Heart left ventricle (tissue), 16 donors: ENCODE measurements at regions not wholly inside any gene's neighbourhood (a gene's known extent, or its start where the extent isn't known, plus 50 kb on each side); places are given as distances from the start of the nearest gene placed in this dataset.

Experiments
- ATAC-seq, 4 donors: fragments of 200-7000 bp; cut with Tn5 transposase; one replicate each; pipeline ENCODE4 v1.9.1; 2020 to 2022; ENCODE audit warnings: moderate library complexity in 4 of 4, mild to moderate bottlenecking in 3 of 4, moderate number of reproducible peaks in 1 of 4
- DNase-seq, 5 donors: peaks; one replicate each; pipeline ENCODE4 v3.0.0-alpha.2; 2020
- H3K27ac ChIP-seq, 12 donors: fragments of 200-600 bp; sonication (generic) in 4 of 12; one replicate each; pipeline versions ENCODE4 v1.5.0 to v1.8.0; 2016 to 2022; ENCODE audit warnings: mild to moderate bottlenecking in 2 of 12
- H3K27me3 ChIP-seq, 9 donors: fragments of 200-600 bp; sonication (generic) in 2 of 9; one replicate each; pipeline versions ENCODE4 v1.5.1 to v1.8.0; 2016 to 2022; ENCODE audit warnings: mild to moderate bottlenecking in 3 of 9
- H3K36me3 ChIP-seq, 9 donors: fragments of 200-600 bp; sonication (generic) in 2 of 9; one replicate each; pipeline versions ENCODE4 v1.5.0 to v1.8.0; 2018 to 2022; ENCODE audit warnings: mild to moderate bottlenecking in 2 of 9
- H3K4me1 ChIP-seq, 12 donors: fragments of 200-600 bp; sonication (generic) in 4 of 12; one replicate each; pipeline versions ENCODE4 v1.5.0 to v1.8.0; 2016 to 2022; ENCODE audit warnings: mild to moderate bottlenecking in 3 of 12
- H3K4me3 ChIP-seq, 12 donors: fragments of 200-600 bp; sonication (generic) in 4 of 12; one replicate each; pipeline versions ENCODE4 v1.5.0 to v1.8.0; 2017 to 2022; ENCODE audit warnings: mild to moderate bottlenecking in 9 of 12, moderate library complexity in 4 of 12
- H3K9me3 ChIP-seq, 12 donors: fragments of 200-600 bp; sonication (generic) in 4 of 12; one replicate each; pipeline versions ENCODE4 v1.5.0 to v1.8.0; 2016 to 2022; ENCODE audit warnings: mild to moderate bottlenecking in 1 of 12
- POLR2A ChIP-seq, 2 donors: fragments of 450-650 bp; IDR thresholded peaks; one replicate each; pipeline ENCODE4 v1.6.1; 2017; ENCODE audit warnings: antibody characterized with exemption in 2 of 2, mild to moderate bottlenecking in 2 of 2, moderate library complexity in 2 of 2
- WGBS, 4 donors: extraction: QIAGEN DNeasy Blood & Tissue Kit in 2 of 4; methylation state at CpG; one replicate each; pipeline versions ENCODE4 v1.1.5 to v1.1.7; 2013 to 2018; 5-methylcytosine and 5-hydroxymethylcytosine counted together
- intact Hi-C, 10 donors: fragments of 100-400 bp; cut with DNase I; formaldehyde crosslinking; loops; one replicate each; pipeline versions ENCODE4 v1.11.1 to v1.14.2; 2022
- TF ChIP-seq, protein P1 (sequence below), 12 donors: fragments of 200-600 bp; sonication (generic) in 4 of 12; IDR thresholded peaks; one replicate each; pipeline versions ENCODE4 v1.5.0 to v1.8.0; 2018 to 2022; ENCODE audit warnings: antibody characterized with exemption in 12 of 12, mild to moderate bottlenecking in 5 of 12
- donor health status: ischemic (EF 13 %, LVEDD 7.1; RV severe dilation, severe dysfunction).
- donor health status: healthy with polysubstance abuse.
- donor health status: DM: no; HTN: yes; CAD: no.
- donor health status: DM: no; HTN: no; CAD: no.
- donor health status: ischemic (EF 25% LVEDD 6.9; RV normal size, moderate dysfunction).
- donor health status: ischemic (EF 25% LVEDD 5.7; RV mildly dilated, moderate dysfunction).
- donor health status: healthy.
- donor health status: DM: yes; HTN: yes; CAD: no.
- donor health status: ischemic (EF 35%, LVEDD 5.7; RV mildly dilated, moderate dysfunction).
- donor health status: nonischemic (EF 11% LVEDD 7.7; RV severe dilation, severe dysfunction).
- donor health status: DM: yes; HTN: yes; CAD: no.
- donor health status: PGD.
- donor health status: ischemic (EF 29% LVEDD 5.4; RV normal size, mild dysfunction).
- donor health status: nonischemic (EF 23%, LVEDD 6.1; RV moderate dilation, normal function).

DNA sequence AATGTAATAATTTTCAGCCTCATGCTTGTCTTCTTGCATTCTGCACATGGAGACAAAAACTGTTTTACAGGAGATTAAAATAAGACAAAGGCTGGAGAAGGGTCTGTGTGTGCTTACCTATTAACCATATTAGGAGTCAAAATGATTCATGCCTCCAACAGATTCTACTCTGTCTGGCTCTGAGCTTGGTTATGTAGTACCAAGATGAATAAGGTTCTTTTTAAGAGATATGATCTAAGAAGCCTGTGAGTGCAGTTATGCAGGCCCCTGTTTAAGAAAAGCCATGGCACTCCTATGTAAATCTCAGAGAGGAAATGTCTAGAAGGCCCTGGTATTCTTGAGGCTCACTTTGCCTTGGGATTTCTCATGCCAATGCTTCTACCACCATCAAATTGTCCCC lies 486.6 kb upstream of the CDH11 start:
- ATAC-seq (no peak), DNase-seq (no peak)
- Histone ChIP-seq H3K4me3 (no peak overlapping the region), H3K27me3 (no peaks in the 10 kb centered on the region), H3K4me1 (no peaks in the 10 kb centered on the region), H3K9me3 (peaks cover 0 to 2% (median 0%) of the 10 kb centered on the region in 12 donors), H3K36me3 (no peaks in the 10 kb centered on the region), H3K27ac (no peak overlapping the region)
- intact Hi-C loops, result no loop called here
- TF ChIP-seq, protein P1, sequence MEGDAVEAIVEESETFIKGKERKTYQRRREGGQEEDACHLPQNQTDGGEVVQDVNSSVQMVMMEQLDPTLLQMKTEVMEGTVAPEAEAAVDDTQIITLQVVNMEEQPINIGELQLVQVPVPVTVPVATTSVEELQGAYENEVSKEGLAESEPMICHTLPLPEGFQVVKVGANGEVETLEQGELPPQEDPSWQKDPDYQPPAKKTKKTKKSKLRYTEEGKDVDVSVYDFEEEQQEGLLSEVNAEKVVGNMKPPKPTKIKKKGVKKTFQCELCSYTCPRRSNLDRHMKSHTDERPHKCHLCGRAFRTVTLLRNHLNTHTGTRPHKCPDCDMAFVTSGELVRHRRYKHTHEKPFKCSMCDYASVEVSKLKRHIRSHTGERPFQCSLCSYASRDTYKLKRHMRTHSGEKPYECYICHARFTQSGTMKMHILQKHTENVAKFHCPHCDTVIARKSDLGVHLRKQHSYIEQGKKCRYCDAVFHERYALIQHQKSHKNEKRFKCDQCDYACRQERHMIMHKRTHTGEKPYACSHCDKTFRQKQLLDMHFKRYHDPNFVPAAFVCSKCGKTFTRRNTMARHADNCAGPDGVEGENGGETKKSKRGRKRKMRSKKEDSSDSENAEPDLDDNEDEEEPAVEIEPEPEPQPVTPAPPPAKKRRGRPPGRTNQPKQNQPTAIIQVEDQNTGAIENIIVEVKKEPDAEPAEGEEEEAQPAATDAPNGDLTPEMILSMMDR (IDR thresholded peaks at IDR 0.05), result no peak
- TF ChIP-seq POLR2A (IDR thresholded peaks at IDR 0.05), result no peak

DNA sequence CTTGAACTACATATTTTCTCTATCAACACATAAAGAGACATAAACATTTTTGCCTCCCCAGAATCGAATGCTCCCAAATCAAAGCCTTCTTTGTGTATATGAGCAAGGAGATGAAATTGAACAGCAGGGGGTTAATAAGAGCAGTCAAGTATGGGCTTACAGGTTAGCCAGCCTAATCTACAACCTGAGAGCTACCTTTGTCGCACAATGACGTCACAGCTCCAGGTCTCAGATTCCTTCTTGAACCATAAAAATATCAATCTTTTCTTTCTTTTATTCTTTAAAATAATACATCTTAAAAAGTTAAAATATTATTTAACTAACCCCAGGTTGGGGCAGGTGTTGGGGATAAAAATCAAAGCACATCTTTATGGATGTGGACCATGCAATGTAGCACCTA lies 482.9 kb upstream of the CDH11 start:
- intact Hi-C loops, result no loop called here
- Histone ChIP-seq H3K9me3 (peaks cover 0 to 12% (median 0%) of the 10 kb centered on the region in 12 donors), H3K4me3 (no peak overlapping the region), H3K36me3 (no peaks in the 10 kb centered on the region), H3K27me3 (no peaks in the 10 kb centered on the region), H3K27ac (no peak overlapping the region), H3K4me1 (no peaks in the 10 kb centered on the region)
- 90 to 96% (median 93%) methylated on average over 3 of the region's 3 CpGs for WGBS, 4 donors
- ATAC-seq (no peak), DNase-seq (no peak)
- no peak for TF ChIP-seq POLR2A (IDR thresholded peaks at IDR 0.05)
- TF ChIP-seq, protein P1 (IDR thresholded peaks at IDR 0.05), result no peak

DNA sequence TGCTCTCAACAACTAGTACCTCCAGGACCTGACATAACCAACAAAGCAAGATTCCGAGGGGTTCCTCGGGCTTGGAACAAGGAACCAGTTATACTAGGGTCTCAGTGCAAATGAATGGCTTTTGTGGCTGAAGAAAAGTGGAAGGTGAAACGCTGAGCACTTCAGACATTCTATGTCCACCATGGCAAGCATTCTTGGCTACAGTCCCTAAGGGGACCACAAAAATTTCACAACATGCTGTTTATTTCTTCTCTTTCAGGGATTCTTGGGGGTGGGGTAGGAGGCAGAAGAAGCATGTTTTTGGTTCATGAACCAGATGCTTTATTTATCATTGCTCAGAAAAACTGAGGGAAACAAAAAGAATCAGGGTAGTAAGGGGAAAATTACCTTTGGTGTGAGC lies 479.9 kb upstream of the CDH11 start:
- no peaks in the 10 kb centered on the region for H3K36me3 ChIP-seq
- DNase-seq, result no peak
- H3K27me3 ChIP-seq, result no peaks in the 10 kb centered on the region
- WGBS, 4 donors, result 77 to 89% (median 89%) methylated on average over 3 of the region's 3 CpGs
- no peak overlapping the region for H3K27ac ChIP-seq
- intact Hi-C loops, result no loop called here
- H3K9me3 ChIP-seq, result peaks cover 0 to 12% (median 0%) of the 10 kb centered on the region in 12 donors
- ATAC-seq, result no peak
- H3K4me3 ChIP-seq, result no peak overlapping the region
- no peaks in the 10 kb centered on the region for H3K4me1 ChIP-seq
- TF ChIP-seq POLR2A (IDR thresholded peaks at IDR 0.05), result no peak
- TF ChIP-seq, protein P1 (IDR thresholded peaks at IDR 0.05), result no peak

DNA sequence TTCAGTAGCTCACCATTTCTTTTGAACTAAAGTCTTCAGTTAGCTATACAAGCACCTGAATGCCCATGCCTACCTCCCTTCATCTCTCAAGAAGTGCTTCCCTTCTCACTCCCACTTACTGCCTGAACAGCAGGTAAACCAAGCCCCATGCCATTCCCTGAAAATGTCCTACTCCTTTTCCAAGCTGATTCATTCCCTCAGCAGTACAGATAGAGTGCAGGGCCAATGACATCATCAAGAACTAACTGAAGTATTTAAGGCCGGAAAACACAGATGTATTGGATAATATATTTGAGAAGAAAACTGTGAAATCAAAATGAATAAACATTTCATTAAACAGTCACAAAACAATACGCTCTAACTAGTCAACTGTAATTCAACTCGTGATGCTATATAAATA lies 478.8 kb upstream of the CDH11 start:
- peaks cover 0 to 12% (median 0%) of the 10 kb centered on the region in 12 donors for H3K9me3 ChIP-seq
- no peak for ATAC-seq
- WGBS, 4 donors, result 92 to 97% (median 94%) methylated on average over 3 of the region's 3 CpGs

More for the DNA sequence above, 478.8 kb upstream of the CDH11 start:
- TF ChIP-seq, protein P1 (IDR thresholded peaks at IDR 0.05), result no peak
- TF ChIP-seq POLR2A (IDR thresholded peaks at IDR 0.05), result no peak
- no peak overlapping the region for H3K27ac ChIP-seq
- H3K36me3 ChIP-seq, result no peaks in the 10 kb centered on the region
- H3K4me1 ChIP-seq, result no peaks in the 10 kb centered on the region
- DNase-seq, result no peak
- H3K27me3 ChIP-seq, result no peaks in the 10 kb centered on the region
- intact Hi-C loops, result no loop called here
- H3K4me3 ChIP-seq, result no peak overlapping the region
